Endothelial cell of umbilical vein (primary cell): ENCODE measurements at regions not wholly inside any gene's neighbourhood (a gene's known extent, or its start where the extent isn't known, plus 50 kb on each side); places are given as distances from the start of the nearest gene placed in this dataset.

ENCODE experiments used
- BruUV-seq: library from RNA; stranded (reverse); fragments of 400-500 nt; replicated peaks from 2 replicates; lab custom pipeline; 2021; lab: Mats Ljungman, UMichigan
- CTCF ChIA-PET: fragments of 300-600, 350-600 bp; sonication (Branson Sonifier 250); formaldehyde crosslinking; loops from one replicate; lab custom pipeline; 2021; ENCODE audit warnings: antibody characterized with exemption, inconsistent platforms; lab: Charles Lee
- POLR2A ChIA-PET: fragments of 300-600, 350-600 bp; sonication (Branson Sonifier 250); formaldehyde crosslinking; loops from one replicate; lab custom pipeline; 2021; ENCODE audit warnings: antibody characterized with exemption, inconsistent platforms; lab: Charles Lee
- DNase-seq: peaks from one replicate; pipeline ENCODE4 v3.0.0-alpha.2; 2011; ENCODE audit warnings: low read depth, low spot score
- FAIRE-seq: peaks from 2 replicates; lab custom pipeline; 2011; peaks lifted over from hg19 to GRCh38; lab: Jason Lieb, UNC
- H2AFZ ChIP-seq: 2 replicates; pipeline ENCODE4 v1.6.0; 2012; ENCODE audit warnings: low read depth, low read length, control low read depth, inconsistent platforms
- H3K27ac ChIP-seq: 2 replicates; pipeline ENCODE4 v1.5.1; 2011; ENCODE audit warnings: low read depth, mild to moderate bottlenecking, control low read depth, low read length, moderate library complexity; ENCODE audit not compliant: insufficient read depth
- H3K27me3 ChIP-seq, 2 experiments: 2 replicates each; pipeline versions ENCODE4 v1.6.0 to v1.6.1; 2011; ENCODE audit warnings: low read length in 2 of 2, mixed read lengths in 1 of 2; ENCODE audit not compliant: control insufficient read depth in 2 of 2, insufficient read depth in 2 of 2
- H3K36me3 ChIP-seq, 2 experiments: 2 replicates in 1 of 2; 3 replicates in 1 of 2; pipeline ENCODE4 v1.5.1; 2011; ENCODE audit warnings: low read length in 2 of 2, mild to moderate bottlenecking in 1 of 2, moderate library complexity in 1 of 2; ENCODE audit not compliant: control insufficient read depth in 2 of 2, insufficient read depth in 2 of 2; ENCODE audit errors: extremely low read depth in 1 of 2
- H3K4me1 ChIP-seq: 3 replicates; pipeline ENCODE4 v1.5.1; 2011; ENCODE audit warnings: mild to moderate bottlenecking, low read length; ENCODE audit not compliant: control insufficient read depth, insufficient read depth; ENCODE audit errors: extremely low read depth
- H3K4me2 ChIP-seq: 2 replicates; pipeline ENCODE4 v1.6.1; 2011; ENCODE audit warnings: low read length, control low read depth, mixed read lengths; ENCODE audit not compliant: insufficient read depth
- H3K4me3 ChIP-seq, 3 experiments: fragments of 200-600 bp in 1 of 3; sonication (generic), shearing (Covaris generic) in 1 of 3; replicated peaks in 1 of 3; 2 replicates each; pipeline ENCODE4 v1.5.1; 2011 to 2016; ENCODE audit warnings: control low read depth in 3 of 3, low read length in 3 of 3, mild to moderate bottlenecking in 2 of 3, inconsistent platforms in 1 of 3, low read depth in 1 of 3, moderate library complexity in 1 of 3; ENCODE audit not compliant: insufficient read depth in 1 of 3
- H3K79me2 ChIP-seq: 2 replicates; pipeline ENCODE4 v1.6.0; 2012; ENCODE audit warnings: low read length, inconsistent platforms; ENCODE audit not compliant: control insufficient read depth, insufficient read depth
- H3K9ac ChIP-seq: replicated peaks from 2 replicates; pipeline ENCODE3; 2011; ENCODE audit warnings: low read length, control low read depth; ENCODE audit not compliant: insufficient read depth; ENCODE audit errors: extremely low read depth
- H3K9me1 ChIP-seq: replicated peaks from 3 replicates; pipeline ENCODE4 v1.6.0; 2011; ENCODE audit warnings: mild to moderate bottlenecking, low read length; ENCODE audit not compliant: control insufficient read depth, insufficient read depth; ENCODE audit errors: extremely low read depth
- H3K9me3 ChIP-seq: replicated peaks from 2 replicates; pipeline ENCODE4 v1.5.1; 2012; ENCODE audit warnings: low read length, inconsistent platforms; ENCODE audit not compliant: control insufficient read depth, insufficient read depth
- H4K20me1 ChIP-seq: replicated peaks from 2 replicates; pipeline ENCODE3; 2011; ENCODE audit warnings: mild to moderate bottlenecking, low read length; ENCODE audit not compliant: control insufficient read depth, insufficient read depth; ENCODE audit errors: extremely low read depth
- EZH2 ChIP-seq: IDR thresholded peaks from 2 replicates; pipeline ENCODE4 v1.6.1; 2012; ENCODE audit warnings: borderline replicate concordance, low read depth, mild to moderate bottlenecking, moderate library complexity, low read length, inconsistent platforms; ENCODE audit not compliant: severe bottlenecking
- FOS ChIP-seq: IDR thresholded peaks from 2 replicates; pipeline ENCODE4 v1.6.1; 2011; ENCODE audit warnings: mild to moderate bottlenecking, low read length, moderate library complexity, borderline replicate concordance; ENCODE audit not compliant: insufficient read depth
- GATA2 ChIP-seq: IDR thresholded peaks from 2 replicates; pipeline ENCODE4 v1.7.0; 2011; ENCODE audit warnings: low read depth, mild to moderate bottlenecking, moderate library complexity, mixed read lengths, low read length; ENCODE audit not compliant: insufficient read length, insufficient read depth
- JUN ChIP-seq: IDR thresholded peaks from 2 replicates; pipeline ENCODE4 v1.6.1; 2011; ENCODE audit warnings: borderline replicate concordance, low read depth; ENCODE audit not compliant: insufficient read length, insufficient read depth
- MAX ChIP-seq: IDR thresholded peaks from 2 replicates; pipeline ENCODE4 v1.6.1; 2011; ENCODE audit not compliant: insufficient read depth, insufficient read length
- MYC ChIP-seq: IDR thresholded peaks from one replicate; pipeline ENCODE4 v1.6.1; 2011; ENCODE audit warnings: mild to moderate bottlenecking, low read depth, low read length
- POLR2A ChIP-seq: IDR thresholded peaks from 2 replicates; pipeline ENCODE4 v1.6.1; 2012; ENCODE audit warnings: low read depth, mild to moderate bottlenecking, control low read depth, low read length
- POLR2AphosphoS5 ChIP-seq: IDR thresholded peaks from 2 replicates; pipeline ENCODE4 v1.6.1; 2012; ENCODE audit warnings: low read depth, mild to moderate bottlenecking, control low read depth, low read length, moderate library complexity; ENCODE audit not compliant: insufficient read depth
- dilution Hi-C: fragments of 300-500 bp; cut with MboI; formaldehyde crosslinking; loops from one replicate; pipeline ENCODE4 v1.15.0; 2019; ENCODE audit warnings: low sequenced_read_pairs; ENCODE audit not compliant: extremely low pct_ligation_motif_present
- intact Hi-C: fragments of 100-400 bp; cut with micrococcal nuclease; formaldehyde crosslinking; loops from one replicate; pipeline ENCODE4 v1.10.0; 2022
- TF ChIP-seq, protein P1 (sequence below), 2 donors: IDR thresholded peaks; 1 replicate in 1 of 2; 2 replicates in 1 of 2; pipeline ENCODE4 v1.5.1; 2011; ENCODE audit warnings: low read length in 2 of 2, mild to moderate bottlenecking in 2 of 2, moderate library complexity in 2 of 2, control low read depth in 1 of 2, inconsistent platforms in 1 of 2, low read depth in 1 of 2; ENCODE audit not compliant: insufficient read depth in 1 of 2; ENCODE audit errors: extremely low read depth in 1 of 2

DNA sequence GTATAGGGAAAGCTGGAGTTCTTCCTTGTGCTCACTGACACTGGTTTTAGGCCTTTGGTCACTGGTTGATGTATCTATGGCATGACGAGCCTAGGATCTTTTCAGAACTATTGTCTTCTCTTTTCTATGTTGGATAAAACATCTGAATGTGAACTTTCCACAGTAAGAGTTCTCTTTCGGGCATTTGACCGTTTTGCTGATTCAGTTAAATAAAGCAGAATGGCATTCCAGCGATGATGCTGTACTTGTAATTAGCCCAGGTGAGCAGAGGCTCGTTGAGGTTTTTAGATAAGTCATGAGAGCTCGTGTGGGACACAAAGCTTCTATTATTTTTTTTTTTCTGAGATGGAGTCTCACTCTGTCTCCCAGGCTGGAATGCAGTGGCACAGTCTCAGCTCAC, 160.2 kb upstream of the DPP6 start:
- H3K79me2 ChIP-seq: no peaks in the 10 kb centered on the region

More for the DNA sequence above, 160.2 kb upstream of the DPP6 start:
- H3K9me3 ChIP-seq: peaks cover 7% of the 10 kb centered on the region
- no peak overlapping the region for H3K9ac ChIP-seq
- H2AFZ ChIP-seq: no peak overlapping the region
- intact Hi-C loops (no loop called here), dilution Hi-C loops (no loop called here)
- DNase-seq (no peak), FAIRE-seq (no peak)
- ChIA-PET CTCF (no interaction called here), POLR2A (no interaction called here)
- H3K27me3 ChIP-seq: no peaks in the 10 kb centered on the region
- BruUV-seq: no TSS peak
- TF ChIP-seq GATA2 (no peak), FOS (no peak), POLR2AphosphoS5 (no peak), MAX (no peak), MYC (no peak), JUN (no peak), POLR2A (no peak), EZH2 (no peak)
- TF ChIP-seq, protein P1, sequence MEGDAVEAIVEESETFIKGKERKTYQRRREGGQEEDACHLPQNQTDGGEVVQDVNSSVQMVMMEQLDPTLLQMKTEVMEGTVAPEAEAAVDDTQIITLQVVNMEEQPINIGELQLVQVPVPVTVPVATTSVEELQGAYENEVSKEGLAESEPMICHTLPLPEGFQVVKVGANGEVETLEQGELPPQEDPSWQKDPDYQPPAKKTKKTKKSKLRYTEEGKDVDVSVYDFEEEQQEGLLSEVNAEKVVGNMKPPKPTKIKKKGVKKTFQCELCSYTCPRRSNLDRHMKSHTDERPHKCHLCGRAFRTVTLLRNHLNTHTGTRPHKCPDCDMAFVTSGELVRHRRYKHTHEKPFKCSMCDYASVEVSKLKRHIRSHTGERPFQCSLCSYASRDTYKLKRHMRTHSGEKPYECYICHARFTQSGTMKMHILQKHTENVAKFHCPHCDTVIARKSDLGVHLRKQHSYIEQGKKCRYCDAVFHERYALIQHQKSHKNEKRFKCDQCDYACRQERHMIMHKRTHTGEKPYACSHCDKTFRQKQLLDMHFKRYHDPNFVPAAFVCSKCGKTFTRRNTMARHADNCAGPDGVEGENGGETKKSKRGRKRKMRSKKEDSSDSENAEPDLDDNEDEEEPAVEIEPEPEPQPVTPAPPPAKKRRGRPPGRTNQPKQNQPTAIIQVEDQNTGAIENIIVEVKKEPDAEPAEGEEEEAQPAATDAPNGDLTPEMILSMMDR (IDR thresholded peaks at IDR 0.05; ENCODE audit: extremely low read depth in 1 of 2, insufficient read depth in 1 of 2, low read depth in 1 of 2, low read length in 2 of 2): no peak
- H4K20me1 ChIP-seq: no peaks in the 10 kb centered on the region
- no peaks in the 10 kb centered on the region for H3K4me1 ChIP-seq
- H3K9me1 ChIP-seq: no peaks in the 10 kb centered on the region
- no peaks in the 10 kb centered on the region for H3K36me3 ChIP-seq
- no peak overlapping the region for H3K4me3 ChIP-seq
- no peak overlapping the region for H3K4me2 ChIP-seq
- H3K27ac ChIP-seq: no peak overlapping the region
